NCI-H345 treated with DMSO at 0.1 percent for 48 hours (cell line): ENCODE measurements at regions not wholly inside any gene's neighbourhood (a gene's known extent, or its start where the extent isn't known, plus 50 kb on each side); places are given as distances from the start of the nearest gene placed in this dataset.

Experiments
- DNase-seq: peaks from one replicate; lab custom pipeline; 2025; ENCODE audit not compliant: unreplicated experiment; lab: John Stamatoyannopoulos, UW

GRCh38 chr2:82652117-82652516, 1807.0 kb downstream of the SUCLG1 start:
- DNase-seq, result no peak

- no peak for DNase-seq
Observed at GRCh38 chr2:82650038-82650437, 1809.0 kb downstream of the SUCLG1 start.

- no peak for DNase-seq
Observed at GRCh38 chr2:82641598-82642180, 1817.4 kb downstream of the SUCLG1 start.

GRCh38 chr2:82636402-82637020, 1822.6 kb downstream of the SUCLG1 start:
- DNase-seq, result no peak

GRCh38 chr2:82599021-82599420, 1860.1 kb downstream of the SUCLG1 start:
- DNase-seq, result no peak

- DNase-seq, result no peak
Observed at GRCh38 chr2:82596581-82596980, 1862.5 kb downstream of the SUCLG1 start.

- DNase-seq, result no peak
Observed at GRCh38 chr2:82591718-82592117, 1867.4 kb downstream of the SUCLG1 start.

GRCh38 chr2:82576656-82577055, 1882.4 kb downstream of the SUCLG1 start:
- DNase-seq, result no peak

GRCh38 chr2:82539280-82539621, 1919.8 kb downstream of the SUCLG1 start:
- DNase-seq, result no peak

- DNase-seq, result no peak
Observed at GRCh38 chr2:82538590-82539279, 1920.3 kb downstream of the SUCLG1 start.

GRCh38 chr2:82528288-82528687, 1930.8 kb downstream of the SUCLG1 start:
- DNase-seq, result no peak

- DNase-seq, result no peak
Observed at GRCh38 chr2:82527124-82527523, 1932.0 kb downstream of the SUCLG1 start.

- no peak for DNase-seq
Observed at GRCh38 chr2:82526277-82526676, 1932.8 kb downstream of the SUCLG1 start.

GRCh38 chr2:82525744-82526143, 1933.3 kb downstream of the SUCLG1 start:
- no peak for DNase-seq

- no peak for DNase-seq
Observed at GRCh38 chr2:82524826-82525225, 1934.3 kb downstream of the SUCLG1 start.

GRCh38 chr2:82511894-82512293, 1947.2 kb downstream of the SUCLG1 start:
- DNase-seq, result no peak

GRCh38 chr2:82508702-82509101, 1950.4 kb downstream of the SUCLG1 start:
- DNase-seq, result no peak

GRCh38 chr2:82507657-82508056, 1951.4 kb downstream of the SUCLG1 start:
- DNase-seq, result no peak

GRCh38 chr2:82501217-82501616, 1957.9 kb downstream of the SUCLG1 start:
- no peak for DNase-seq

- DNase-seq, result no peak
Observed at GRCh38 chr2:82498777-82499443, 1960.2 kb downstream of the SUCLG1 start.

- no peak for DNase-seq
Observed at GRCh38 chr2:82494739-82495138, 1964.3 kb downstream of the SUCLG1 start.

GRCh38 chr2:82491591-82491990, 1967.5 kb downstream of the SUCLG1 start:
- no peak for DNase-seq
